SK-N-SH (cell line): ENCODE measurements at regions not wholly inside any gene's neighbourhood (a gene's known extent, or its start where the extent isn't known, plus 50 kb on each side); places are given as distances from the start of the nearest gene placed in this dataset.

Source experiments
- CTCF ChIA-PET: fragments of 300-600, 350-600 bp; formaldehyde crosslinking; extraction: SDS; loops from one replicate; lab custom pipeline; 2021; lab: Yijun Ruan, JAX
- POLR2A ChIA-PET: fragments of 350-600 bp; sonication (Branson Sonifier 250); formaldehyde crosslinking; extraction: SDS; loops from one replicate; lab custom pipeline; 2020; ENCODE audit warnings: antibody characterized with exemption, inconsistent platforms; lab: Yijun Ruan, JAX
- DNase-seq: peaks from one replicate; pipeline ENCODE4 v3.0.0; 2012
- H2AFZ ChIP-seq: fragments of 200-600 bp; sonication (generic); 2 replicates; pipeline ENCODE4 v1.8.1; 2016; ENCODE audit warnings: antibody characterized with exemption, mild to moderate bottlenecking, low read depth
- H3F3A ChIP-seq: fragments of 200-600 bp; sonication (generic); replicated peaks from 2 replicates; pipeline ENCODE3; 2016; ENCODE audit warnings: antibody characterized with exemption, mild to moderate bottlenecking; ENCODE audit not compliant: insufficient read depth
- H3K27ac ChIP-seq, 2 experiments: fragments of 200-500 bp in 1 of 2; fragments of 200-600 bp in 1 of 2; sonication (Bioruptor generic) in 1 of 2; sonication (generic), shearing (Covaris generic) in 1 of 2; 2 replicates each; pipeline versions ENCODE4 v1.5.1 to v1.6.1; 2014 to 2016; ENCODE audit warnings: low read depth in 2 of 2, inconsistent platforms in 1 of 2, low read length in 1 of 2, mild to moderate bottlenecking in 1 of 2, mixed read lengths in 1 of 2
- H3K27me3 ChIP-seq: fragments of 200-600 bp; sonication (generic), shearing (Covaris generic); 2 replicates; pipeline ENCODE4 v1.6.1; 2016; ENCODE audit warnings: mixed run types; ENCODE audit not compliant: insufficient read depth
- H3K36me3 ChIP-seq, 2 experiments: fragments of 200-500 bp in 1 of 2; fragments of 200-600 bp in 1 of 2; sonication (Bioruptor generic) in 1 of 2; sonication (generic) in 1 of 2; replicated peaks in 1 of 2; 2 replicates each; pipeline versions ENCODE3 to v1.5.1; 2014 to 2016; ENCODE audit warnings: low read length in 1 of 2, mild to moderate bottlenecking in 1 of 2; ENCODE audit not compliant: insufficient read depth in 2 of 2, control insufficient read depth in 1 of 2
- H3K4me1 ChIP-seq, 2 experiments: fragments of 200-500 bp in 1 of 2; fragments of 200-600 bp in 1 of 2; sonication (Bioruptor generic) in 1 of 2; sonication (generic), shearing (Covaris generic) in 1 of 2; 2 replicates each; pipeline versions ENCODE4 v1.5.1 to v1.6.1; 2014 to 2016; ENCODE audit warnings: low read depth in 1 of 2, low read length in 1 of 2, mixed run types in 1 of 2; ENCODE audit not compliant: insufficient read depth in 2 of 2, control insufficient read depth in 1 of 2
- H3K4me2 ChIP-seq: fragments of 200-600 bp; sonication (generic), shearing (Covaris generic); 2 replicates; pipeline ENCODE4 v1.6.1; 2017; ENCODE audit warnings: mixed run types
- H3K4me3 ChIP-seq, 2 experiments: fragments of 200-500 bp in 1 of 2; fragments of 200-600 bp in 1 of 2; sonication (Bioruptor generic) in 1 of 2; sonication (generic), shearing (Covaris generic) in 1 of 2; 2 replicates each; pipeline versions ENCODE4 v1.5.1 to v1.8.1; 2014 to 2016; ENCODE audit warnings: low read depth in 2 of 2, inconsistent platforms in 1 of 2, low read length in 1 of 2, mild to moderate bottlenecking in 1 of 2, mixed read lengths in 1 of 2, moderate library complexity in 1 of 2
- H3K79me2 ChIP-seq: fragments of 200-600 bp; sonication (generic); 2 replicates; pipeline ENCODE4 v1.8.1; 2017; ENCODE audit warnings: mild to moderate bottlenecking; ENCODE audit not compliant: insufficient read depth
- H3K9ac ChIP-seq: fragments of 200-600 bp; sonication (generic); 2 replicates; pipeline ENCODE4 v1.6.1; 2017; ENCODE audit warnings: mixed run types
- H3K9me2 ChIP-seq: fragments of 200-600 bp; sonication (generic); 2 replicates; pipeline ENCODE4 v1.6.1; 2017; ENCODE audit warnings: mixed run types
- H3K9me3 ChIP-seq: fragments of 200-600 bp; sonication (generic); 2 replicates; pipeline ENCODE4 v1.6.1; 2017; ENCODE audit warnings: mixed run types, mild to moderate bottlenecking, moderate library complexity
- H4K20me1 ChIP-seq: fragments of 200-600 bp; sonication (generic); 2 replicates; pipeline ENCODE4 v1.6.1; 2017; ENCODE audit warnings: mild to moderate bottlenecking, mixed run types; ENCODE audit not compliant: insufficient read depth
- GATA2 ChIP-seq: sonication (generic); formaldehyde crosslinking; IDR thresholded peaks from 2 replicates; pipeline ENCODE4 v1.5.0; 2020; ENCODE audit warnings: mild to moderate bottlenecking, missing genetic modification reagents
- JUND ChIP-seq: IDR thresholded peaks from 2 replicates; pipeline ENCODE4 v1.4.0; 2012
- MXI1 ChIP-seq: IDR thresholded peaks from 2 replicates; pipeline ENCODE4 v1.6.1; 2012; ENCODE audit warnings: mild to moderate bottlenecking, low read depth, low read length, improper control_type of control experiment
- NFIC ChIP-seq: IDR thresholded peaks from 2 replicates; pipeline ENCODE4 v1.4.0; 2012; ENCODE audit warnings: borderline replicate concordance
- POLR2AphosphoS5 ChIP-seq: IDR thresholded peaks from 2 replicates; pipeline ENCODE4 v1.6.1; 2012; ENCODE audit warnings: low read depth, low read length
- RCOR1 ChIP-seq: fragments of 150-350 bp; IDR thresholded peaks from 2 replicates; pipeline ENCODE4 v1.6.1; 2017; ENCODE audit warnings: antibody characterized with exemption, low read length
- SIN3A ChIP-seq: IDR thresholded peaks from 2 replicates; pipeline ENCODE4 v1.6.1; 2012; ENCODE audit warnings: low read depth, mild to moderate bottlenecking, low read length, moderate library complexity, borderline replicate concordance
- SMC3 ChIP-seq: IDR thresholded peaks from 2 replicates; pipeline ENCODE4 v1.6.1; 2012; ENCODE audit warnings: low read depth, low read length, improper control_type of control experiment
- YY1 ChIP-seq: IDR thresholded peaks from 2 replicates; pipeline ENCODE4 v1.4.0; 2012; ENCODE audit warnings: low read depth, mild to moderate bottlenecking
- WGBS: methylation state at CpG from one replicate; pipeline ENCODE4 v1.1.6; 2017; ENCODE audit warnings: low lambda C conversion rate; 5-methylcytosine and 5-hydroxymethylcytosine counted together
- TF ChIP-seq, protein P1 (sequence below): IDR thresholded peaks from 2 replicates; pipeline ENCODE4 v1.4.0; 2012; ENCODE audit warnings: low read depth, borderline replicate concordance
- TF ChIP-seq, protein P2 (sequence below): fragments of 150-350 bp; IDR thresholded peaks from 2 replicates; pipeline ENCODE4 v1.6.1; 2017; ENCODE audit warnings: antibody characterized with exemption, low read length, low read depth, borderline replicate concordance
- TF ChIP-seq, protein P3 (sequence below): IDR thresholded peaks from 2 replicates; pipeline ENCODE4 v1.4.0; 2012; ENCODE audit warnings: low read depth
- TF ChIP-seq, protein P4 (sequence below): IDR thresholded peaks from 2 replicates; pipeline ENCODE4; 2012

DNA sequence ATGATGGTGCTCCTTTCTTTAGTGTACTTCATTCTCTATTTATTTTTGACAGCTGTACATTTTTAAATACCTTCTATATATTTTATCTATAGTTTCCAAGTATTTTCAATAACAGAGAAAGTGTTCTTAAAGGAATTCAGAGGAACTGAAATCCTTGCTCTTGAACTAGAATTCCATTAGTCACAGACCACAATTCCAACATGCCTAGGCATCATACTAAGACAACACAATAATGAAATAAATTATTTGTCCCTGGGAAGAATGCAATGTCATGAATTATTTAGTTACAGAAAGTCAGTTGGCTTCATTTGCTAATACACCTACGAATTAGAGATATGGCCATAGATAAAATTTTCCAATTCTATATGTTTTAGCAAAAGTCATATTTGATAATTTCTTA lies 671.2 kb downstream of the EPHA7 start:
- DNase-seq = no peak
- H3K9ac ChIP-seq = no peak overlapping the region
- WGBS = 0% methylated on average over 1 of the region's 1 CpG
- no peak overlapping the region for H2AFZ ChIP-seq
- 0 out of 2 replicates have a peak, but pooled peaks cover 3% of the 10 kb centered on the region for H3K9me2 ChIP-seq
- H3K4me1 ChIP-seq = no peaks in the 10 kb centered on the region
- H3K36me3 ChIP-seq = no peaks in the 10 kb centered on the region
- no peaks in the 10 kb centered on the region for H3K79me2 ChIP-seq
- ChIA-PET CTCF (interaction anchor here (1.1 kb wide), 1 partner anchor 563 kb away, joined by 3 read pairs; no protein-coding TSS in a partner anchor), POLR2A (no interaction called here)
- no peaks in the 10 kb centered on the region for H3K27me3 ChIP-seq
- no peak overlapping the region for H3K4me3 ChIP-seq
- H3K27ac ChIP-seq = no peak overlapping the region
- H4K20me1 ChIP-seq = no peaks in the 10 kb centered on the region
- no peaks in the 10 kb centered on the region for H3F3A ChIP-seq
- no peak for TF ChIP-seq YY1
- H3K4me2 ChIP-seq = no peak overlapping the region
- H3K9me3 ChIP-seq = peaks cover 5% of the 10 kb centered on the region

DNA sequence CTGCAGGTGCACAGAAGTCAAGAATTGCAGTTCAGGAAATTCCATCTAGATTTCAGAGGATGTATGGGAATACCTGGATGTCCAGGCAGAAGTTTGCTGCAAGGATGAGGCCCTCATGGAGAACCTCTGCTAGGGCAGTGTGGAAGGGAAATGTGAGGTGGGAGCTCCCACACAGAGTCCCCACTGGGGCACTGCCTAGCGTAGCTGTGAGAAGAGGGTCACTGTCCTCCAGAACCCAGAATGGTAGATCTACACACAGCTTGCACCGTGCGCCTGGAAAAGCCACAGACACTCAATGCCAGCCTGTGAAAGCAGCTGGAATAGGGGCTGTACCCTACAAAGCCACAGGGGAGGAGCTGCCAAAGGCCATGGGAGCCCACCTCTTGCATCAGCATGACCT lies 681.4 kb downstream of the EPHA7 start:
- no peak for DNase-seq

DNA sequence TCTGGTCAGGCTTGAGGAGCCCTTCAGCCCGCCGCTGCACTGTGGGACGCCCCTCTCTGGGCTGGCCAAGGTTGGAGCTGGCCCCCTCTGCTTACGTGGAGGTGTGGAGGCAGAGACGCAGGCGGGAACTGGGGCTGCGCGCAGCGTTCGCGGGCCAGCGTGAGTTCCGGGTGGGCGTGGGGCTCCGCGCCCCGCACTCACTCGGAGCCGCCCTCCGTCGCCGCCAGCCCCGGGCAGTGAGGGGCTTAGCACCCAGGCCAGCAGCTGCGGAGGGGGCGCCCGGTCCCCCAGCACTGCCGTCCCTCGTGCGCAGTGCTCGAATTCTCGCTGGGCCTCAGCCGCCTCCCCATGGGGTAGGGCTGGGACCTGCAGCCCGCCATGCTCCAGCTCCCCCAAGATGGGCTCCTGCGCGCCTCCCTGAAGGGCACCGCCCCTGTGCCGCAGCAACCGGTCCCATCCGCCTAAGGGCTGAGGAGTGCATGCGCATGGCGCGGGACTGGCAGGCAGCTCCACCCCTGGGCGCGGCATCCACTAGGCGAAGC lies 695.9 kb downstream of the EPHA7 start:
- Histone ChIP-seq H3K9ac (no peak overlapping the region), H3K9me2 (no peaks in the 10 kb centered on the region), H3K4me1 (no peaks in the 10 kb centered on the region), H3F3A (no peaks in the 10 kb centered on the region), H3K4me2 (no peak overlapping the region), H4K20me1 (no peaks in the 10 kb centered on the region), H3K9me3 (no peaks in the 10 kb centered on the region), H3K4me3 (no peak overlapping the region), H3K79me2 (no peaks in the 10 kb centered on the region), H2AFZ (no peak overlapping the region), H3K27me3 (no peaks in the 10 kb centered on the region), H3K27ac (no peak overlapping the region), H3K36me3 (no peaks in the 10 kb centered on the region)
- 78% methylated on average over 18 of the region's 45 CpGs for WGBS
- TF ChIP-seq, protein P1, sequence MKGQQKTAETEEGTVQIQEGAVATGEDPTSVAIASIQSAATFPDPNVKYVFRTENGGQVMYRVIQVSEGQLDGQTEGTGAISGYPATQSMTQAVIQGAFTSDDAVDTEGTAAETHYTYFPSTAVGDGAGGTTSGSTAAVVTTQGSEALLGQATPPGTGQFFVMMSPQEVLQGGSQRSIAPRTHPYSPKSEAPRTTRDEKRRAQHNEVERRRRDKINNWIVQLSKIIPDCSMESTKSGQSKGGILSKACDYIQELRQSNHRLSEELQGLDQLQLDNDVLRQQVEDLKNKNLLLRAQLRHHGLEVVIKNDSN = no peak
- no peak for TF ChIP-seq NFIC
- TF ChIP-seq, protein P2, sequence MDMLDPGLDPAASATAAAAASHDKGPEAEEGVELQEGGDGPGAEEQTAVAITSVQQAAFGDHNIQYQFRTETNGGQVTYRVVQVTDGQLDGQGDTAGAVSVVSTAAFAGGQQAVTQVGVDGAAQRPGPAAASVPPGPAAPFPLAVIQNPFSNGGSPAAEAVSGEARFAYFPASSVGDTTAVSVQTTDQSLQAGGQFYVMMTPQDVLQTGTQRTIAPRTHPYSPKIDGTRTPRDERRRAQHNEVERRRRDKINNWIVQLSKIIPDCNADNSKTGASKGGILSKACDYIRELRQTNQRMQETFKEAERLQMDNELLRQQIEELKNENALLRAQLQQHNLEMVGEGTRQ = no peak
- no peak for TF ChIP-seq MXI1
- TF ChIP-seq SIN3A = no peak
- TF ChIP-seq, protein P3, sequence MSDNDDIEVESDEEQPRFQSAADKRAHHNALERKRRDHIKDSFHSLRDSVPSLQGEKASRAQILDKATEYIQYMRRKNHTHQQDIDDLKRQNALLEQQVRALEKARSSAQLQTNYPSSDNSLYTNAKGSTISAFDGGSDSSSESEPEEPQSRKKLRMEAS = no peak
- TF ChIP-seq, protein P4, sequence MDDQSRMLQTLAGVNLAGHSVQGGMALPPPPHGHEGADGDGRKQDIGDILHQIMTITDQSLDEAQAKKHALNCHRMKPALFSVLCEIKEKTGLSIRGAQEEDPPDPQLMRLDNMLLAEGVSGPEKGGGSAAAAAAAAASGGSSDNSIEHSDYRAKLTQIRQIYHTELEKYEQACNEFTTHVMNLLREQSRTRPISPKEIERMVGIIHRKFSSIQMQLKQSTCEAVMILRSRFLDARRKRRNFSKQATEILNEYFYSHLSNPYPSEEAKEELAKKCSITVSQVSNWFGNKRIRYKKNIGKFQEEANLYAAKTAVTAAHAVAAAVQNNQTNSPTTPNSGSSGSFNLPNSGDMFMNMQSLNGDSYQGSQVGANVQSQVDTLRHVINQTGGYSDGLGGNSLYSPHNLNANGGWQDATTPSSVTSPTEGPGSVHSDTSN = no peak
- no peak for TF ChIP-seq SMC3
- no peak for DNase-seq
- POLR2A ChIA-PET = no interaction called here
- CTCF ChIA-PET = interaction anchor here (1.2 kb wide), 1 partner anchor 24 kb away, joined by 3 read pairs; no protein-coding TSS in a partner anchor

More for the DNA sequence above, 681.4 kb downstream of the EPHA7 start:
- H3K36me3 ChIP-seq = no peaks in the 10 kb centered on the region
- H3K9me3 ChIP-seq = no peaks in the 10 kb centered on the region
- H3K9me2 ChIP-seq = no peaks in the 10 kb centered on the region
- no peaks in the 10 kb centered on the region for H4K20me1 ChIP-seq
- ChIA-PET POLR2A (no interaction called here), CTCF (no interaction called here)
- no peak overlapping the region for H3K4me3 ChIP-seq
- no peak overlapping the region for H3K4me2 ChIP-seq
- H3K27me3 ChIP-seq = no peaks in the 10 kb centered on the region
- no peaks in the 10 kb centered on the region for H3F3A ChIP-seq
- TF ChIP-seq RCOR1 (no peak), JUND (no peak), GATA2 (CRISPR knock-in tag) (no peak), POLR2AphosphoS5 (no peak), SIN3A (no peak), NFIC (no peak)
- no peak overlapping the region for H3K9ac ChIP-seq
- H3K79me2 ChIP-seq = no peaks in the 10 kb centered on the region
- H3K27ac ChIP-seq = no peak overlapping the region
- WGBS = no CpG with 5 or more reads among the region's 3 CpGs
- no peaks in the 10 kb centered on the region for H3K4me1 ChIP-seq
- H2AFZ ChIP-seq = no peak overlapping the region
